ENCODE measurements at regions not wholly inside any gene's neighbourhood (a gene's known extent, or its start where the extent isn't known, plus 50 kb on each side); places are given as distances from the start of the nearest gene placed in this dataset.

GRCh38 chr15:66884661-66885237 is 180.7 kb upstream of the SMAD3 start:
- no peak for TF ChIP-seq CREB1 (IDR thresholded peaks at IDR 0.05)
- TF ChIP-seq RAD21 (IDR thresholded peaks at IDR 0.05 in 1 of 2, conservative IDR thresholded peaks at IDR 0.05 in 1 of 2; ENCODE audit: low read depth in 2 of 2, low read length in 2 of 2) = no peak
- no peak for TF ChIP-seq SP1 (IDR thresholded peaks at IDR 0.05; ENCODE audit: low read depth, low read length)
- TF ChIP-seq EP300 (IDR thresholded peaks at IDR 0.05; ENCODE audit: borderline replicate concordance in 1 of 2, low read depth in 2 of 2, low read length in 2 of 2) = no peak
- no peak for TF ChIP-seq TBP (IDR thresholded peaks at IDR 0.05; ENCODE audit: low read depth, low read length)
- TF ChIP-seq JUND (IDR thresholded peaks at IDR 0.05; ENCODE audit: low read length) = no peak
- no peak for TF ChIP-seq POLR2A (IDR thresholded peaks at IDR 0.05; ENCODE audit: control extremely low read depth in 1 of 2, low read depth in 2 of 2, low read length in 2 of 2)
- TF ChIP-seq SIX5 (IDR thresholded peaks at IDR 0.05; ENCODE audit: low read depth, low read length) = no peak
